ENCODE measurements at regions not wholly inside any gene's neighbourhood (a gene's known extent, or its start where the extent isn't known, plus 50 kb on each side); places are given as distances from the start of the nearest gene placed in this dataset.

GRCh38 chr22:47596176-47596690 lies 833.8 kb downstream of the TBC1D22A start:
- no peak for DNase-seq (ENCODE audit: low spot score)

- DNase-seq (ENCODE audit: low spot score): no peak
Observed at GRCh38 chr22:47594836-47595521, 832.5 kb downstream of the TBC1D22A start.

GRCh38 chr22:47593911-47594311 lies 831.5 kb downstream of the TBC1D22A start:
- DNase-seq (ENCODE audit: low spot score): no peak

- DNase-seq (ENCODE audit: low spot score): no peak
Observed at GRCh38 chr22:47593291-47593690, 830.8 kb downstream of the TBC1D22A start.

GRCh38 chr22:47592791-47593190 lies 830.3 kb downstream of the TBC1D22A start:
- DNase-seq (ENCODE audit: low spot score): no peak

GRCh38 chr22:47591709-47592108 lies 829.3 kb downstream of the TBC1D22A start:
- no peak for DNase-seq (ENCODE audit: low spot score)

- no peak for DNase-seq (ENCODE audit: low spot score)
Observed at GRCh38 chr22:47591016-47591415, 828.6 kb downstream of the TBC1D22A start.

GRCh38 chr22:47589271-47590250 lies 827.1 kb downstream of the TBC1D22A start:
- no peak for DNase-seq (ENCODE audit: low spot score)

GRCh38 chr22:47588578-47588960 lies 826.1 kb downstream of the TBC1D22A start:
- DNase-seq (ENCODE audit: low spot score): no peak

- DNase-seq (ENCODE audit: low spot score): no peak
Observed at GRCh38 chr22:47587861-47588577, 825.6 kb downstream of the TBC1D22A start.

GRCh38 chr22:47587361-47587760 lies 824.9 kb downstream of the TBC1D22A start:
- DNase-seq (ENCODE audit: low spot score): no peak

GRCh38 chr22:47586946-47587345 lies 824.5 kb downstream of the TBC1D22A start:
- DNase-seq (ENCODE audit: low spot score): no peak

- no peak for DNase-seq (ENCODE audit: low spot score)
Observed at GRCh38 chr22:47586038-47586437, 823.6 kb downstream of the TBC1D22A start.

- no peak for DNase-seq (ENCODE audit: low spot score)
Observed at GRCh38 chr22:47583959-47584562, 821.6 kb downstream of the TBC1D22A start.

- DNase-seq (ENCODE audit: low spot score): no peak
Observed at GRCh38 chr22:47582067-47582466, 819.6 kb downstream of the TBC1D22A start.

- DNase-seq (ENCODE audit: low spot score): no peak
Observed at GRCh38 chr22:47580121-47580520, 817.7 kb downstream of the TBC1D22A start.

GRCh38 chr22:47576908-47577307 lies 814.5 kb downstream of the TBC1D22A start:
- DNase-seq (ENCODE audit: low spot score): no peak

GRCh38 chr22:47575291-47575690 lies 812.8 kb downstream of the TBC1D22A start:
- DNase-seq (ENCODE audit: low spot score): no peak

- DNase-seq (ENCODE audit: low spot score): no peak
Observed at GRCh38 chr22:47574556-47574955, 812.1 kb downstream of the TBC1D22A start.

- no peak for DNase-seq (ENCODE audit: low spot score)
Observed at GRCh38 chr22:47573141-47573540, 810.7 kb downstream of the TBC1D22A start.

GRCh38 chr22:47572443-47572842 lies 810.0 kb downstream of the TBC1D22A start:
- no peak for DNase-seq (ENCODE audit: low spot score)

- no peak for DNase-seq (ENCODE audit: low spot score)
Observed at GRCh38 chr22:47571616-47572015, 809.2 kb downstream of the TBC1D22A start.

All from AG08395 (cell line).